Trophoblast cell (in vitro differentiated cells and primary cell): ENCODE measurements at regions not wholly inside any gene's neighbourhood (a gene's known extent, or its start where the extent isn't known, plus 50 kb on each side); places are given as distances from the start of the nearest gene placed in this dataset.

Experiments
- DNase-seq, 2 donors: peaks; one replicate each; pipeline ENCODE4 v3.0.0-alpha.2; 2016
- H2AFZ ChIP-seq: 2 replicates; pipeline ENCODE4 v1.6.1; 2013; ENCODE audit warnings: low read length, moderate library complexity, mild to moderate bottlenecking; ENCODE audit not compliant: insufficient read depth, poor library complexity
- H2AK5ac ChIP-seq: 2 replicates; pipeline ENCODE4 v1.6.1; 2013; ENCODE audit warnings: mild to moderate bottlenecking, low read length
- H2BK120ac ChIP-seq: 2 replicates; pipeline ENCODE4 v1.6.1; 2013; ENCODE audit warnings: low read length, mild to moderate bottlenecking, moderate library complexity; ENCODE audit not compliant: insufficient read depth, poor library complexity
- H2BK12ac ChIP-seq: 2 replicates; pipeline ENCODE4 v1.6.1; 2013; ENCODE audit warnings: mild to moderate bottlenecking, low read length, moderate library complexity
- H2BK5ac ChIP-seq: 2 replicates; pipeline ENCODE4 v1.6.1; 2013; ENCODE audit warnings: low read length, low read depth, moderate library complexity, mild to moderate bottlenecking; ENCODE audit not compliant: poor library complexity
- H3K14ac ChIP-seq: 2 replicates; pipeline ENCODE4 v1.6.1; 2013; ENCODE audit warnings: mild to moderate bottlenecking, low read length
- H3K18ac ChIP-seq: 2 replicates; pipeline ENCODE4 v1.6.1; 2013; ENCODE audit warnings: mild to moderate bottlenecking, low read length
- H3K23ac ChIP-seq: 2 replicates; pipeline ENCODE4 v1.6.1; 2013; ENCODE audit warnings: low read length
- H3K27ac ChIP-seq: 2 replicates; pipeline ENCODE4 v1.5.1; 2013; ENCODE audit warnings: low read depth, mild to moderate bottlenecking, inconsistent platforms, low read length, moderate library complexity
- H3K27me3 ChIP-seq: 2 replicates; pipeline ENCODE4 v1.6.1; 2013; ENCODE audit warnings: inconsistent platforms, mild to moderate bottlenecking, low read length, moderate library complexity; ENCODE audit not compliant: insufficient read depth
- H3K36me3 ChIP-seq, 2 experiments: 1 replicate in 1 of 2; 2 replicates in 1 of 2; pipeline ENCODE4 v1.6.1; 2013; ENCODE audit warnings: low read length in 2 of 2, mild to moderate bottlenecking in 2 of 2, moderate library complexity in 1 of 2; ENCODE audit not compliant: insufficient read depth in 2 of 2, control insufficient read depth in 1 of 2
- H3K4ac ChIP-seq: 2 replicates; pipeline ENCODE4 v1.6.1; 2013; ENCODE audit warnings: low read depth, mild to moderate bottlenecking, low read length, moderate library complexity
- H3K4me1 ChIP-seq, 2 experiments: 1 replicate in 1 of 2; 2 replicates in 1 of 2; pipeline ENCODE4 v1.6.1; 2013; ENCODE audit warnings: low read length in 2 of 2, mild to moderate bottlenecking in 2 of 2, moderate library complexity in 1 of 2; ENCODE audit not compliant: insufficient read depth in 2 of 2, control insufficient read depth in 1 of 2
- H3K4me2 ChIP-seq: 2 replicates; pipeline ENCODE4 v1.6.1; 2013; ENCODE audit warnings: inconsistent platforms, mild to moderate bottlenecking, low read length, moderate library complexity
- H3K4me3 ChIP-seq: 2 replicates; pipeline ENCODE4 v1.5.1; 2013; ENCODE audit warnings: mild to moderate bottlenecking, low read depth, low read length, inconsistent platforms
- H3K79me1 ChIP-seq: one replicate; pipeline ENCODE4 v1.6.1; 2013; ENCODE audit warnings: low read length
- H3K79me2 ChIP-seq: 2 replicates; pipeline ENCODE4 v1.6.1; 2013; ENCODE audit warnings: low read length, mild to moderate bottlenecking; ENCODE audit not compliant: control insufficient read depth, insufficient read depth, poor library complexity
- H3K9ac ChIP-seq: 2 replicates; pipeline ENCODE4 v1.6.1; 2013; ENCODE audit warnings: mild to moderate bottlenecking, low read length
- H3K9me3 ChIP-seq: 2 replicates; pipeline ENCODE4 v1.6.1; 2013; ENCODE audit warnings: low read depth, mild to moderate bottlenecking, control low read depth, inconsistent platforms, low read length; ENCODE audit not compliant: insufficient read depth
- H4K12ac ChIP-seq: 2 replicates; pipeline ENCODE4 v1.6.1; 2013; ENCODE audit warnings: low read depth, mild to moderate bottlenecking, low read length, moderate library complexity
- H4K8ac ChIP-seq: 2 replicates; pipeline ENCODE4 v1.6.1; 2013; ENCODE audit warnings: low read depth, mild to moderate bottlenecking, low read length, moderate library complexity
- H4K91ac ChIP-seq: one replicate; pipeline ENCODE4 v1.6.1; 2013; ENCODE audit warnings: low read depth, mild to moderate bottlenecking, low read length, moderate library complexity
- WGBS: extraction: QIAGEN DNeasy Blood & Tissue Kit; methylation state at CpG from one replicate; pipeline ENCODE4 v1.1.7; 2013; ENCODE audit warnings: missing lambda C conversion rate; ENCODE audit not compliant: insufficient read length, insufficient coverage; ENCODE audit errors: extremely low coverage; 5-methylcytosine and 5-hydroxymethylcytosine counted together

GRCh38 chr15:69829974-69830373, 267.7 kb downstream of the TLE3 start:
- no peak overlapping the region for H4K12ac ChIP-seq
- WGBS: no CpG with 5 or more reads among the region's 3 CpGs
- H3K36me3 ChIP-seq: no peaks in the 10 kb centered on the region
- no peak overlapping the region for H3K18ac ChIP-seq
- H2AFZ ChIP-seq: no peak overlapping the region
- H3K27ac ChIP-seq: no peak overlapping the region
- no peak overlapping the region for H3K23ac ChIP-seq
- H3K27me3 ChIP-seq: no peaks in the 10 kb centered on the region
- H4K8ac ChIP-seq: no peak overlapping the region
- H3K4me1 ChIP-seq: no peaks in the 10 kb centered on the region
- no peak for DNase-seq
- no peak overlapping the region for H2BK120ac ChIP-seq
- H3K4me3 ChIP-seq: no peak overlapping the region
- H2BK5ac ChIP-seq: no peak overlapping the region
- no peaks in the 10 kb centered on the region for H3K79me2 ChIP-seq
- no peak overlapping the region for H3K4ac ChIP-seq
- H2AK5ac ChIP-seq: no peak overlapping the region
- no peak overlapping the region for H3K4me2 ChIP-seq
- H3K9me3 ChIP-seq: no peaks in the 10 kb centered on the region
- no peak overlapping the region for H3K9ac ChIP-seq
- no peak overlapping the region for H4K91ac ChIP-seq
- H3K14ac ChIP-seq: no peak overlapping the region
- no peak overlapping the region for H2BK12ac ChIP-seq
- H3K79me1 ChIP-seq: no peaks in the 10 kb centered on the region

- Histone ChIP-seq H3K9ac (no peak overlapping the region), H3K4me3 (no peak overlapping the region), H3K18ac (no peak overlapping the region), H3K9me3 (no peaks in the 10 kb centered on the region), H3K4me1 (no peaks in the 10 kb centered on the region), H3K14ac (no peak overlapping the region), H2BK5ac (no peak overlapping the region), H4K91ac (no peak overlapping the region), H3K4me2 (no peak overlapping the region), H2AK5ac (no peak overlapping the region), H3K4ac (no peak overlapping the region), H3K79me1 (no peaks in the 10 kb centered on the region), H2BK120ac (no peak overlapping the region), H2BK12ac (no peak overlapping the region), H2AFZ (no peak overlapping the region), H3K27me3 (no peaks in the 10 kb centered on the region), H3K79me2 (no peaks in the 10 kb centered on the region), H4K8ac (no peak overlapping the region), H3K27ac (no peak overlapping the region), H4K12ac (no peak overlapping the region), H3K36me3 (no peaks in the 10 kb centered on the region), H3K23ac (no peak overlapping the region)
- no peak for DNase-seq
- no CpG with 5 or more reads among the region's 4 CpGs for WGBS
Measured at GRCh38 chr15:69830430-69830829, 267.3 kb downstream of the TLE3 start.

- Histone ChIP-seq H3K4me2 (no peak overlapping the region), H2BK5ac (no peak overlapping the region), H3K14ac (no peak overlapping the region), H3K4me1 (no peaks in the 10 kb centered on the region), H3K23ac (no peak overlapping the region), H3K36me3 (no peaks in the 10 kb centered on the region), H3K79me2 (no peaks in the 10 kb centered on the region), H3K4ac (no peak overlapping the region), H4K8ac (no peak overlapping the region), H3K27ac (no peak overlapping the region), H2AFZ (no peak overlapping the region), H4K12ac (no peak overlapping the region), H3K4me3 (no peak overlapping the region), H4K91ac (no peak overlapping the region), H2BK12ac (no peak overlapping the region), H3K9ac (no peak overlapping the region), H3K79me1 (no peaks in the 10 kb centered on the region), H3K9me3 (no peaks in the 10 kb centered on the region), H3K18ac (no peak overlapping the region), H2BK120ac (no peak overlapping the region), H2AK5ac (no peak overlapping the region), H3K27me3 (no peaks in the 10 kb centered on the region)
- no peak for DNase-seq
- WGBS: no CpG with 5 or more reads among the region's 4 CpGs
Measured at GRCh38 chr15:69830876-69831275, 266.8 kb downstream of the TLE3 start.

- Histone ChIP-seq H2BK120ac (no peak overlapping the region), H2AK5ac (no peak overlapping the region), H3K18ac (no peak overlapping the region), H3K27ac (no peak overlapping the region), H3K79me1 (no peaks in the 10 kb centered on the region), H3K9me3 (peaks cover 2% of the 10 kb centered on the region), H2BK12ac (no peak overlapping the region), H3K4ac (no peak overlapping the region), H4K8ac (no peak overlapping the region), H3K27me3 (no peaks in the 10 kb centered on the region), H2AFZ (no peak overlapping the region), H3K4me1 (no peaks in the 10 kb centered on the region), H3K79me2 (no peaks in the 10 kb centered on the region), H4K91ac (no peak overlapping the region), H3K4me2 (no peak overlapping the region), H4K12ac (no peak overlapping the region), H3K14ac (no peak overlapping the region), H3K36me3 (no peaks in the 10 kb centered on the region), H2BK5ac (no peak overlapping the region), H3K4me3 (no peak overlapping the region), H3K9ac (no peak overlapping the region), H3K23ac (no peak overlapping the region)
- no peak for DNase-seq
- WGBS: no CpG with 5 or more reads among the region's 5 CpGs
Measured at GRCh38 chr15:69834267-69834666, 263.4 kb downstream of the TLE3 start.
